GM11168 (cell line): ENCODE measurements at regions not wholly inside any gene's neighbourhood (a gene's known extent, or its start where the extent isn't known, plus 50 kb on each side); places are given as distances from the start of the nearest gene placed in this dataset.

Source experiments
- in situ Hi-C: fragments of 300-500 bp; cut with MboI; formaldehyde crosslinking; loops from one replicate; pipeline ENCODE4 v1.12.0; 2022; ENCODE audit warnings: low sequenced_read_pairs; ENCODE audit not compliant: unreplicated experiment

DNA sequence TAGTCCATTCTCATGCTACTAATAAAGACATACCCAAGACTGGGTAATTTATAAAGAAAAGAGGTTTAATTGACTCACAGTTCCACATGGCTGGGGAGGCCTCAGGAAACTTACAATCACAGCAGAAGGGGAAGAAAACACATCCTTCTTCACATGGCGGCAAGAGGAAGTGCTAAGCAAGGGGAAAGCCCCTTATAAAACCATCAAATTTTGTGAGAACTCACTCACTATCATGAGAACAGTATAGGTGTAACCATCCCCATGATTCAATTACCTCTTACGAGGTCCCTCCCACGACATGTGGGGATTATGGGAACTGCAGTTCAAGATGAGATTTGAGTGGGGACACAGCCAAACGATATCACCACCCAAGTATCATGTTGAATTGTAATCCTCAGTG is 52.7 kb upstream of the FOXO6 start:
- in situ Hi-C loops, result loop anchor here (10.0 kb wide), 1 partner anchor 126 kb away; no protein-coding TSS in a partner anchor

DNA sequence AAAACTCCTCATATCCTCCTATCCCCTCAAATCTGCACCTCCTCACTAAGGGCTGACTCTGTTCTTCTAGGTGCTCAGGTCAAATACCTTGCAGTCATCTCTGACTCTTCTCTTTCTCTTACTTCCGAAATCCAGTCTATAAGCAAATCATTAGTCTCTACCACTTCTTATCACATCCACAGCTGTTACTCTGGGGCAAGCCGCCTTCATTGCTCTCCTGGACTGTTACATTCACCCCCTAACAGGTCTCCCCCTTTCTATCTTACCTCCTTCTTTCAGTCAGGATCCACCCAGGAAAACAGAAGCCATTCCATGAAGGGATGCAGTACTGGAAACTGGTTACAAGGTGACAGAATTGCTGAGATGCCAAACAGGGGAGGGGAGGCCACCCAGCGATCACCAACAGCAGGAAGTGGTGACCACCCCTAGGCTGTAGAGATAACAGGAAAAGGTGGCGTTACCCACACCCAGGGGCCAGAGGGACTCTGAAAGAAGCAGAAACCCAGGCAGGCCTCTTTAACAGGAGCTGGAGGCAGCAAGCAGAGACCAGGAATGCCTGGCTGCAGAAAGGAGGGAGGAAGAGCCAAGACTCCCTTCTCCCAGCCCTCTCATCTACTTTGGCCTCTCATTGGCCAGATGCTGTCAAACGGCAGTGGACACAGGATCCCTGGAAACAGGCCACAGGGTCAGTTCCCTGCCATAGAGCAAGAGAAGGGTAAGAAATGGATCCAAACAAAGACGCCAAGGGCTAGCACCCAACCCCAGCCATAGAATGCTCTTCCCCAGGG is 55.5 kb upstream of the FOXO6 start:
- in situ Hi-C loops, result loop anchor here (10.0 kb wide), 1 partner anchor 129 kb away; no protein-coding TSS in a partner anchor

DNA sequence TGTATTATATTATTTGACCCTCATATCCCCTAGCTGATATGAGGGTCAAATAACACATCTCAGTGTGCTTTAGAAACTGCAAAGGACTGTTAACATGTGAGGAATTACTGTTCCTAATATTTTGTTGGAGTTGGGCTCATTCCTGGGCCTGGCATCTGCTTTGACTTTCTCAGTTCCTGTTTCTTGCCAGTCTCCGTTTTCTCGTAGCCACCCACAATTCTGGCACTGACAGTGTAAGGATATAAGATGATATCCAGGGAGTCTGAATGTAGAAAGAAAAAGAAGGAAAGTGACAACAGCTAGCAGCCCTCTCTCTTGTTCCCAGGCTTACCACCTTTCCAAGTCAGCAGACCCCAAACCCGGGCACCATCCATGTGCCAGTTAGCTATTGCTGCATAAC is 54.4 kb upstream of the SCMH1 start:
- in situ Hi-C loops, result loop anchor here (5.0 kb wide), 1 partner anchor 34 kb away; no protein-coding TSS in a partner anchor

DNA sequence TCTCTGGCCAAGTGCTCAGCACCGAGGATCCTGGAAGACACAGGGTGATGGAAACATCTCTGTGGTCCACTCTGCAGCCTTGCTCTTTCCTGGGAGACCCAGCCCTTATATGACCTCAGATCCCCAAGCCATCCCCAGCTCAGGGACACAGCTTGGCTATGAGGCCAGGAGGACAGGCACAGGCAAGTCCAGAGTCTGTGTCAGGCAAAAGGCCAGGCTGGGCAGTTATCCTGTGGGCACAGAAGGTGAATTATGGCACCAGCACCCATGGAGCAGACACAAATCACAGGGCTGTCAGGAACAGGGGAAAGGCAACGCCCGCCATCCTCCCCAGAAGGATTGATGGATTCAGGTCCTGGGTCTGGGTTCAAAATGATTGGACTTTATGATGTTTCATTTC is 52.1 kb upstream of the SCMH1 start:
- in situ Hi-C loops, result no loop called here

DNA sequence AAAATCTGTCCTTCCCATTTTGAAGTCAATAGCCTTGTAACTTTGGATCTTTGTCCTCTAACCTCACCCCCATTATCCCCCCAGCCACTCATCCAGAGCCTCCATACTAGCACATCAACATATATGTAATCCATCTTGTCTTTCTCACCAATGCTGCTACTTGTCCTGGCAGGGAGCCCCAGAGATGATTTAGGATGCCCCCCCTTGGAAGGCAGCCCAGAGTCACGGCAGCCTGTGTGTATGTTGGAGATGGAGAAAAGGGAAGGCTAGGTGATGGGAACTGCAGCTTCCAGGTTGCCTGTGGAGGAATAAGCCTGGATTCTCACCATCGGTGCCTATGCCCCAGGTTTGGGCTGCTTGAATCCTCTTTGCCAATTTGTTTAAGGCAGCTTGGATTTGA is 51.7 kb upstream of the SCMH1 start:
- in situ Hi-C loops, result no loop called here
